GM12878 (cell line): ENCODE measurements at regions not wholly inside any gene's neighbourhood (a gene's known extent, or its start where the extent isn't known, plus 50 kb on each side); places are given as distances from the start of the nearest gene placed in this dataset.

Source experiments
- BCL3 ChIP-seq: IDR thresholded peaks from 2 replicates; pipeline ENCODE4 v1.6.1; 2011; ENCODE audit warnings: borderline replicate concordance, low read depth, mild to moderate bottlenecking, moderate library complexity, low read length; ENCODE audit not compliant: insufficient read depth, poor library complexity, severe bottlenecking
- CTCF ChIP-seq, 3 experiments: IDR thresholded peaks in 2 of 3; conservative IDR thresholded peaks in 1 of 3; 2 replicates each; pipeline ENCODE4 v1.5.1; 2011; ENCODE audit warnings: low read depth in 3 of 3, low read length in 3 of 3, mild to moderate bottlenecking in 3 of 3, control low read depth in 2 of 3, moderate library complexity in 2 of 3, inconsistent platforms in 1 of 3, mixed read lengths in 1 of 3; ENCODE audit not compliant: control insufficient read depth in 2 of 3, insufficient read depth in 1 of 3; ENCODE audit errors: extremely low read depth in 1 of 3
- DPF2 ChIP-seq: fragments of 450-650 bp; IDR thresholded peaks from 2 replicates; pipeline ENCODE4 v1.6.1; 2017; ENCODE audit warnings: mild to moderate bottlenecking
- PRDM15 ChIP-seq: fragments of 450-650 bp; formaldehyde crosslinking; IDR thresholded peaks from 2 replicates; pipeline ENCODE4 v1.4.0; 2020; ENCODE audit warnings: mild to moderate bottlenecking, moderate library complexity
- SIX5 ChIP-seq: IDR thresholded peaks from 2 replicates; pipeline ENCODE4 v1.6.1; 2011; ENCODE audit warnings: mild to moderate bottlenecking, low read depth, low read length, moderate library complexity; ENCODE audit not compliant: severe bottlenecking
- SPI1 ChIP-seq: IDR thresholded peaks from 2 replicates; pipeline ENCODE4 v1.6.1; 2011; ENCODE audit warnings: low read depth, mild to moderate bottlenecking, low read length, moderate library complexity, borderline replicate concordance; ENCODE audit not compliant: insufficient read depth
- ZBED1 ChIP-seq: IDR thresholded peaks from 2 replicates; pipeline ENCODE4 v1.6.1; 2016; ENCODE audit warnings: borderline replicate concordance

- TF ChIP-seq CTCF (IDR thresholded peaks at IDR 0.05 in 2 of 3, conservative IDR thresholded peaks at IDR 0.05 in 1 of 3; ENCODE audit: control insufficient read depth in 2 of 3, extremely low read depth in 1 of 3, insufficient read depth in 1 of 3, low read depth in 3 of 3, low read length in 3 of 3) (no peak), SPI1 (no peak), BCL3 (no peak), DPF2 (no peak), ZBED1 (no peak), PRDM15 (CRISPR knock-in tag) (no peak), SIX5 (no peak)
- TF ChIP-seq, all 136 proteins: peak for 0
These were observed 747.3 kb downstream of the COL12A1 start (continued) for GRCh38 chr6:74458536-74458935.
